Heart left ventricle (tissue), 16 donors: ENCODE measurements at regions not wholly inside any gene's neighbourhood (a gene's known extent, or its start where the extent isn't known, plus 50 kb on each side); places are given as distances from the start of the nearest gene placed in this dataset.

ENCODE experiments used
- ATAC-seq, 4 donors: fragments of 200-7000 bp; cut with Tn5 transposase; one replicate each; pipeline ENCODE4 v1.9.1; 2020 to 2022; ENCODE audit warnings: moderate library complexity in 4 of 4, mild to moderate bottlenecking in 3 of 4, moderate number of reproducible peaks in 1 of 4
- DNase-seq, 5 donors: peaks; one replicate each; pipeline ENCODE4 v3.0.0-alpha.2; 2020
- H3K27ac ChIP-seq, 12 donors: fragments of 200-600 bp; sonication (generic) in 4 of 12; one replicate each; pipeline versions ENCODE4 v1.5.0 to v1.8.0; 2016 to 2022; ENCODE audit warnings: mild to moderate bottlenecking in 2 of 12
- H3K27me3 ChIP-seq, 9 donors: fragments of 200-600 bp; sonication (generic) in 2 of 9; one replicate each; pipeline versions ENCODE4 v1.5.1 to v1.8.0; 2016 to 2022; ENCODE audit warnings: mild to moderate bottlenecking in 3 of 9
- H3K36me3 ChIP-seq, 9 donors: fragments of 200-600 bp; sonication (generic) in 2 of 9; one replicate each; pipeline versions ENCODE4 v1.5.0 to v1.8.0; 2018 to 2022; ENCODE audit warnings: mild to moderate bottlenecking in 2 of 9
- H3K4me1 ChIP-seq, 12 donors: fragments of 200-600 bp; sonication (generic) in 4 of 12; one replicate each; pipeline versions ENCODE4 v1.5.0 to v1.8.0; 2016 to 2022; ENCODE audit warnings: mild to moderate bottlenecking in 3 of 12
- H3K4me3 ChIP-seq, 12 donors: fragments of 200-600 bp; sonication (generic) in 4 of 12; one replicate each; pipeline versions ENCODE4 v1.5.0 to v1.8.0; 2017 to 2022; ENCODE audit warnings: mild to moderate bottlenecking in 9 of 12, moderate library complexity in 4 of 12
- H3K9me3 ChIP-seq, 12 donors: fragments of 200-600 bp; sonication (generic) in 4 of 12; one replicate each; pipeline versions ENCODE4 v1.5.0 to v1.8.0; 2016 to 2022; ENCODE audit warnings: mild to moderate bottlenecking in 1 of 12
- CTCF ChIP-seq, 12 donors: fragments of 200-600 bp; sonication (generic) in 4 of 12; IDR thresholded peaks; one replicate each; pipeline versions ENCODE4 v1.5.0 to v1.8.0; 2018 to 2022; ENCODE audit warnings: antibody characterized with exemption in 12 of 12, mild to moderate bottlenecking in 5 of 12
- POLR2A ChIP-seq, 2 donors: fragments of 450-650 bp; IDR thresholded peaks; one replicate each; pipeline ENCODE4 v1.6.1; 2017; ENCODE audit warnings: antibody characterized with exemption in 2 of 2, mild to moderate bottlenecking in 2 of 2, moderate library complexity in 2 of 2
- WGBS, 4 donors: extraction: QIAGEN DNeasy Blood & Tissue Kit in 2 of 4; methylation state at CpG; one replicate each; pipeline versions ENCODE4 v1.1.5 to v1.1.7; 2013 to 2018; 5-methylcytosine and 5-hydroxymethylcytosine counted together
- intact Hi-C, 10 donors: fragments of 100-400 bp; cut with DNase I; formaldehyde crosslinking; loops; one replicate each; pipeline versions ENCODE4 v1.11.1 to v1.14.2; 2022
- donor health status: ischemic (EF 13 %, LVEDD 7.1; RV severe dilation, severe dysfunction).
- donor health status: healthy with polysubstance abuse.
- donor health status: DM: no; HTN: yes; CAD: no.
- donor health status: DM: no; HTN: no; CAD: no.
- donor health status: ischemic (EF 25% LVEDD 6.9; RV normal size, moderate dysfunction).
- donor health status: ischemic (EF 25% LVEDD 5.7; RV mildly dilated, moderate dysfunction).
- donor health status: healthy.
- donor health status: DM: yes; HTN: yes; CAD: no.
- donor health status: ischemic (EF 35%, LVEDD 5.7; RV mildly dilated, moderate dysfunction).
- donor health status: nonischemic (EF 11% LVEDD 7.7; RV severe dilation, severe dysfunction).
- donor health status: DM: yes; HTN: yes; CAD: no.
- donor health status: PGD.
- donor health status: ischemic (EF 29% LVEDD 5.4; RV normal size, mild dysfunction).
- donor health status: nonischemic (EF 23%, LVEDD 6.1; RV moderate dilation, normal function).

GRCh38 chr9:4929917-4930316, 55.2 kb upstream of the JAK2 start:
- Histone ChIP-seq H3K4me3 (no peak overlapping the region), H3K27ac (no peak overlapping the region), H3K27me3 (no peaks in the 10 kb centered on the region), H3K36me3 (no peaks in the 10 kb centered on the region), H3K9me3 (no peaks in the 10 kb centered on the region), H3K4me1 (peaks cover 0 to 44% (median under 1%) of the 10 kb centered on the region in 12 donors)
- no peak for ATAC-seq
- TF ChIP-seq POLR2A (IDR thresholded peaks at IDR 0.05) (no peak), CTCF (IDR thresholded peaks at IDR 0.05) (no peak)
- WGBS, 4 donors, result 46 to 82% (median 65%) methylated on average over 2 of the region's 2 CpGs
- DNase-seq, result no peak
- intact Hi-C loops, result loop anchor here in 5 of 10 donors (5.0 to 10.0 kb wide), 3 partner anchors 55 to 168 kb away; partner anchors contain the start of gene JAK2 (in 2 of the 5)

- 82 to 95% (median 92%) methylated on average over 4 of the region's 4 CpGs for WGBS, 4 donors
- Histone ChIP-seq H3K27me3 (no peaks in the 10 kb centered on the region), H3K9me3 (no peaks in the 10 kb centered on the region), H3K4me1 (peaks cover 0 to 61% (median 17%) of the 10 kb centered on the region in 12 donors), H3K4me3 (no peak overlapping the region), H3K27ac (peak overlapping the region in 1 of 12 donors; percentile 44), H3K36me3 (no peaks in the 10 kb centered on the region)
- DNase-seq (no peak), ATAC-seq (no peak)
- intact Hi-C loops, result loop anchor here in 2 of 10 donors (10.0 kb wide), 1 partner anchor 52 kb away; the partner anchor contains the start of gene JAK2 (in 2 of the 2)
- no peak for TF ChIP-seq POLR2A (IDR thresholded peaks at IDR 0.05)
- no peak for TF ChIP-seq CTCF (IDR thresholded peaks at IDR 0.05)
These were observed 52.4 kb upstream of the JAK2 start for GRCh38 chr9:4932681-4933080.

GRCh38 chr9:4933177-4933576, 51.9 kb upstream of the JAK2 start:
- DNase-seq (peak in 3 of 5 donors; percentile 20 to 60 (median 42)), ATAC-seq (peak in 3 of 4 donors; percentile 27 to 84 (median 62))
- no peaks in the 10 kb centered on the region for H3K36me3 ChIP-seq
- H3K4me3 ChIP-seq, result peak overlapping the region in 1 of 12 donors; percentile 19
- TF ChIP-seq POLR2A (IDR thresholded peaks at IDR 0.05) (no peak), CTCF (IDR thresholded peaks at IDR 0.05) (no peak)
- 66 to 85% (median 77%) methylated on average over 4 of the region's 4 CpGs for WGBS, 4 donors
- intact Hi-C loops, result loop anchor here in 2 of 10 donors (10.0 kb wide), 1 partner anchor 52 kb away; the partner anchor contains the start of gene JAK2 (in 2 of the 2)
- H3K9me3 ChIP-seq, result no peaks in the 10 kb centered on the region
- peak overlapping the region in 1 of 12 donors; percentile 50 for H3K27ac ChIP-seq
- no peaks in the 10 kb centered on the region for H3K27me3 ChIP-seq
- H3K4me1 ChIP-seq, result peaks cover 0 to 64% (median 18%) of the 10 kb centered on the region in 12 donors

- peak overlapping the region in 1 of 12 donors; percentile 50 for H3K27ac ChIP-seq
- intact Hi-C loops, result loop anchor here in 2 of 10 donors (10.0 kb wide), 1 partner anchor 51 kb away; the partner anchor contains the start of gene JAK2 (in 2 of the 2)
- 92 to 96% (median 95%) methylated on average over 2 of the region's 2 CpGs for WGBS, 4 donors
- H3K4me3 ChIP-seq, result no peak overlapping the region
- TF ChIP-seq POLR2A (IDR thresholded peaks at IDR 0.05), result no peak
- TF ChIP-seq CTCF (IDR thresholded peaks at IDR 0.05), result no peak
- no peaks in the 10 kb centered on the region for H3K9me3 ChIP-seq
- H3K4me1 ChIP-seq, result peaks cover 0 to 70% (median 18%) of the 10 kb centered on the region in 12 donors
- DNase-seq, result no peak
- no peaks in the 10 kb centered on the region for H3K27me3 ChIP-seq
- no peaks in the 10 kb centered on the region for H3K36me3 ChIP-seq
- ATAC-seq, result no peak
These were observed 51.2 kb upstream of the JAK2 start for GRCh38 chr9:4933861-4934260.
